ENCODE measurements at regions not wholly inside any gene's neighbourhood (a gene's known extent, or its start where the extent isn't known, plus 50 kb on each side); places are given as distances from the start of the nearest gene placed in this dataset.

DNA sequence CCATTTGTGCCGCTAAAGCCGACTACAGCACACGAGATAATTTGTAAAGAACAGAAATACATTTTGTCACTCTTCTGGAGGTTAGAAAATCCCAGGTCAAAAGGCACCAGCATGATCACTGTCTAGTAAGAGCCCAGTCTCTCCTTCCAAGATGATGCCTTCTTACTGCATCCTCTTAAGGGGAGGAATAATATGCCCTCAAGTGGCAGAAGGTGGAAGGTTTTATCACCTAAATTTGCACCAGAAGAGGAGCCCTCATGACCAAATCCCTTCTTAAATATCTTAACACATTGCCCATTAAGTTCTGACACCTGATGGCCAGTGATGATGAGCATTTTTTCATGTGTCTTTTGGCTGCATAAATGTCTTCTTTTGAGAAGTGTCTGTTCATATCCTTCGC, 326.7 kb upstream of the RGS18 start:
- Histone ChIP-seq H3K4me3 (ENCODE audit: low read depth, low read length) (no peak overlapping the region), H3K4me1 (ENCODE audit: insufficient read depth) (no peaks in the 10 kb centered on the region), H3K27ac (ENCODE audit: low read depth) (no peak overlapping the region), H3K36me3 (ENCODE audit: insufficient read depth) (no peaks in the 10 kb centered on the region)
- WGBS = 73% methylated on average over 4 of the region's 4 CpGs
- no peak for DNase-seq (ENCODE audit: extremely low spot score)

DNA sequence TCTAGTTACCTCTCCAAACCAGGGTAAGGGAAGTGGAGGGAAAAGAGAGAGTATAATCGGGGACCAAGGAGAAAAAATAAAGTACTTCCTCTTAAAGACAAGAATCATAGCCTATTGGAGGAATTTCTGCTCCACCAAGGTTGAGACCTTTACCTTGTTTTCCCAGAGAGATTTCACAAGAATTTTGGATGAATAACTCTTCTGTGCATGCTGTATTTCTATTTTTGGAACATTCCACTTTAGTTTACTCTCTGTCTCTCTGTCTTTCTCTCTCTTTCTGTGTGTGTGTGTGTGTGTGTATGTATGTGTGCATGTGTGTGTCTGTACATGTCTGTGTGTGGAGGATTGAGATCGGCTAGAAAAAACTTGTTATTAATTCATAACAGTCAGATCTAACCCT, 318.4 kb upstream of the RGS18 start:
- 73% methylated on average over 2 of the region's 2 CpGs for WGBS
- no peaks in the 10 kb centered on the region for H3K36me3 ChIP-seq (ENCODE audit: insufficient read depth)
- no peaks in the 10 kb centered on the region for H3K4me1 ChIP-seq (ENCODE audit: insufficient read depth)
- DNase-seq (ENCODE audit: extremely low spot score) = no peak
- no peak overlapping the region for H3K27ac ChIP-seq (ENCODE audit: low read depth)
- H3K4me3 ChIP-seq (ENCODE audit: low read depth, low read length) = no peak overlapping the region

DNA sequence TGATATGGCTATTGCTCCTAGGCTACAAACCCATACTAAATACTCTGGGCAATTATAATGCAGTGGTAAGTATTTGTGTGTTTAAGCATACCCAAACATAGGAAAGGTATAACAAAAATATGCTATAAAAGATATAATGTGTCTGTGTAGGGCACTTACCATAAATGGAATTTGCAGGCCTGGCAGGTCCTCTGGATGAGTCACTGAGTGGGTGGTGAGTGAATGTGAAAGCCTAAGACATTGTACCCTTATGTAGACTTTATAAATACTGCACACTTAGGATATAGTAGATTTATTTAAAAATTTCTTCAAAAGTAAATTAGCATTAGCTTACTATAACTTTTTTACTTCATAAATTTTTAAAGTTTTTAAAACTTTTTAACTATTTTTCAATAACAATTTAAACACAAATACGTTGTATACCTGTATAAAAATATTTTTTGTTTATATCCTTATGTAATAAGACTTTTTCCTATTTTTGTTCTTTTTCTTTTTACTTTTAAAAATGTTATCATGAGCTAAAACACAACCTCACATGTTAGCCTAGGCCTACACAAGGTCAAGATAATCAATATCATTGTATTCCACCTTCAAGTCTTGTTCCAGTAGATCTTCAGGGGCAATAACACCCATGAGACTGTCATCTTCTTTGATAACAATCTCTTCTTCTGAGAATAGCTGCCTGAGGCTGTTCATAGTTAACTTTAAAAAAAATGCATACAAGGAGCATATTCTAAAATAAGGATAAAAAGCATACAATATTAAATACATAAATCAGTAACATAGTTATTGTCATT, 306.3 kb upstream of the RGS18 start:
- Histone ChIP-seq H3K36me3 (ENCODE audit: insufficient read depth) (no peaks in the 10 kb centered on the region), H3K4me1 (ENCODE audit: insufficient read depth) (no peaks in the 10 kb centered on the region), H3K27ac (ENCODE audit: low read depth) (no peak overlapping the region), H3K4me3 (ENCODE audit: low read depth, low read length) (no peak overlapping the region)
- WGBS = 94% methylated on average over 1 of the region's 1 CpG
- no peak for DNase-seq (ENCODE audit: extremely low spot score)

DNA sequence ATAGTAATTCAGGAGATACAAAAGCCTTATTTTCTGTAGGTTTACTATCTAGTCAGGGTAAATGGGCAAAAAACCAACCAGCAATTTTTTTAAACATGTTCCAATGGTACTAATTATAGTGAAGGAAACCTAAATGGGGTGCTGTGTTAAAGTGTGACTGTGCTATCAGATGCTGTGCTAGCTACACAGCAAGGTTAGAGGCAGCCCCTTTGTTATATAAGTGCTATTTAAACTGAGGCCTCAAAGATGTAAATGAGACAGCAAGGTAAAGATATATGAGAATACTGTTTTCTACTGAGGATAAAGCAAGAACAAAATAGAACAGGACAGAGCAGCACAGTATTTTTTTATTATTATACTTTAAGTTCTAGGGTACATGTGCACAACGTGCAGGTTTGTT, 305.4 kb upstream of the RGS18 start:
- DNase-seq (ENCODE audit: extremely low spot score) = no peak
- H3K4me1 ChIP-seq (ENCODE audit: insufficient read depth) = no peaks in the 10 kb centered on the region
- 90% methylated on average over 1 of the region's 1 CpG for WGBS
- H3K27ac ChIP-seq (ENCODE audit: low read depth) = no peak overlapping the region
- H3K36me3 ChIP-seq (ENCODE audit: insufficient read depth) = no peaks in the 10 kb centered on the region
- no peak overlapping the region for H3K4me3 ChIP-seq (ENCODE audit: low read depth, low read length)

DNA sequence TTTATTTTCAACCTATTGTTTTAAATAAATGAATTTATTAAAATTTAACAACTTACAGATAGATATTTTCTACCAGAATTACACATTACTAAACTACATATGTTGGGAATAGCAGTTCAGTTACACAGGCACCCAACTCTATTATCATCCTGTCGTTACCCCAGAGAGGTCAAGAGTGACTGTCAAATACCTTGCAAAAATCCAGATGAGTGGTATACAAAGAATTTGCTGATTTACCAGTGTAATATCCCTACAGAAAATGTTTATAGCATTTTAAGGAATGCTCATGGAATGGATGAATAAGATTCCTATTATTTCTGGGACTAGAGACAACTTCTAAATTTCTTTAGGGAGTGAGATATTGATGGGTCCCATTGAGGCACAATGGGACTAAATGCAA, 300.7 kb upstream of the RGS18 start:
- H3K27ac ChIP-seq (ENCODE audit: low read depth) = no peak overlapping the region
- H3K36me3 ChIP-seq (ENCODE audit: insufficient read depth) = no peaks in the 10 kb centered on the region
- H3K4me1 ChIP-seq (ENCODE audit: insufficient read depth) = no peaks in the 10 kb centered on the region
- no peak overlapping the region for H3K4me3 ChIP-seq (ENCODE audit: low read depth, low read length)
- no peak for DNase-seq (ENCODE audit: extremely low spot score)
- 48% methylated on average over 1 of the region's 1 CpG for WGBS

DNA sequence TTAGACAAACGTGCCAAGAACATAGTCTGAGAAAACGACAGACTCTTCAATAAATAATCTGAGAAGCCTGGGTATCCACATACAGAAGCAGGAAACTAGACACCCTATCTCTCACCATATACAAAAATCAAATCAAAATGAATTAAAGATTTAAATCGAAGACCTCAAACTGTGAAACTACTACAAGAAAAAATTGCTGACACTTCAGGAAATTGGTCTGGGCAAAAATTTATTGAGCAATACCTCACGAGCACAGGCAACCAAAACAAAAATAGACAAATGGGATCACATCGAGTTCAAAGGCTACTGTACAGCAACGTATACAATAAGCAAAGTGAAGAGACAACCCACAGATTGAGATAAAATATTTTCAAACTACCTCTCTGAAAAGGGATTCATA, 292.8 kb upstream of the RGS18 start:
- no peak for DNase-seq (ENCODE audit: extremely low spot score)
- WGBS = 80% methylated on average over 6 of the region's 6 CpGs
- Histone ChIP-seq H3K27ac (ENCODE audit: low read depth) (no peak overlapping the region), H3K4me1 (ENCODE audit: insufficient read depth) (no peaks in the 10 kb centered on the region), H3K4me3 (ENCODE audit: low read depth, low read length) (no peak overlapping the region), H3K36me3 (ENCODE audit: insufficient read depth) (no peaks in the 10 kb centered on the region)

DNA sequence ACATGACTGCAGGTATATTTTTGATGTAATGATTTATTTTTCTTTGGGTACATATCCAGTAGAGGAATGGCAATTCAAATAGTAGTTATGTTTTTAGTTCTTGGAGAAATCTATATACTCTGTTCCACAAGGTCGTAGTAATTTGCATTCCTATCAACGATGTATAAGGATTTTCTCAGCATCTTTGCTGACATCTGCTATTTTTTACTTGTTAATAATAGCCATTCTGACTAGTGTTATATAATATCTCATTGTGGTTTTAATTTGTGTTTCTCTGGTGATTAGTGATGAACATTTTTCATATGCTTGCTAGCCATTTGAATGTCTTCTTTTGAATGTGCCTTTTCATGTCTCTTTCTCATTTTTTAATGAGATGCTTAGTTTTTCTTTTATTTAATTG, 292.1 kb upstream of the RGS18 start:
- no peak overlapping the region for H3K4me3 ChIP-seq (ENCODE audit: low read depth, low read length)
- DNase-seq (ENCODE audit: extremely low spot score) = no peak
- WGBS = 95% methylated on average over 2 of the region's 2 CpGs
- H3K36me3 ChIP-seq (ENCODE audit: insufficient read depth) = no peaks in the 10 kb centered on the region
- no peaks in the 10 kb centered on the region for H3K4me1 ChIP-seq (ENCODE audit: insufficient read depth)
- no peak overlapping the region for H3K27ac ChIP-seq (ENCODE audit: low read depth)

DNA sequence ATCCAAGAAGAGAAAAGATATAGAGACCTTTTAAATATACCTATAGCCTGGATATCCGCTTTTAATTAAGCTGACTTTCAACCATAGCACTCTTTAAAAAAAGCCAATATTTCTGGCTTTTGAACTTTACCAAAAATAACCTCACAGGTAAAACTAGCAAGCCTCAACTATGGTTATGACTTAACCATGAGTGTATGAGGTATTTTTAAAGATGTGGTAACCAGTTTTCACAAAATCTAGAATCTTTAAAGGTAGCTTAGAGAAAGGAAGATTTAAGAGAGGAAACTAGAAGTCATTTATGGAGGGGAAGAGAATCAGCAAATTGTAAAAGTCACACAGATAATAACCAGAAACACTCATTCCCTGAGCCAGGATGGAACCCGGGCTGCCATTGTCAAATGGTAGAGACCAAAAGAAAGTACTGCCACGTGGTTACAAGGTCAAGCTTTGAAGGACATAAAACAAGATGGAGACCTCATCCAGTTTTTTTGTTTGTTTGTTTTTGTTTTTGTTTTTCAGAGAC, 288.4 kb upstream of the RGS18 start:
- no peaks in the 10 kb centered on the region for H3K4me1 ChIP-seq (ENCODE audit: insufficient read depth)
- 61% methylated on average over 3 of the region's 3 CpGs for WGBS

DNA sequence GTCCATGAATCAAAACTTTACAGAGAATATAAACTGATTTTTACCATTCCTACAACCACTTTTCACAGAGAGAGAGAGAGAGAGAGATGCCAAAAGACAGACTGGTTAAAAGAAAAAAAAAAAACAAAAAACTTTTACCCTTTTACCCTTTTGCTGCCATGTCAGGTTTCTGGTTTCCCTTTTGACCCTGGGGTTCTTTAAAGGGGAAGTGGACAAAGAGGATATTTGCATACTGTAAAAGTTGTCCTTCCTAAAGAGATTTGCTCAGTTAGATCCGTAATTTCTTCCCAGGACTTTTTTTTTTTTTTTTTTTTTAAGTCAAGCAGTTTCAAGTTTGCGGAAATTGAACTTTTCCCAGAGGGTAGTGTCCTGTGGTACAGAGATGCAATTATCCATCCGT, 287.8 kb upstream of the RGS18 start:
- H3K4me1 ChIP-seq (ENCODE audit: insufficient read depth) = no peaks in the 10 kb centered on the region
- no peaks in the 10 kb centered on the region for H3K36me3 ChIP-seq (ENCODE audit: insufficient read depth)
- WGBS = 91% methylated on average over 3 of the region's 3 CpGs
- DNase-seq (ENCODE audit: extremely low spot score) = no peak
- no peak overlapping the region for H3K27ac ChIP-seq (ENCODE audit: low read depth)
- no peak overlapping the region for H3K4me3 ChIP-seq (ENCODE audit: low read depth, low read length)

More for the DNA sequence above, 288.4 kb upstream of the RGS18 start:
- no peak for DNase-seq (ENCODE audit: extremely low spot score)
- H3K27ac ChIP-seq (ENCODE audit: low read depth) = no peak overlapping the region
- H3K36me3 ChIP-seq (ENCODE audit: insufficient read depth) = no peaks in the 10 kb centered on the region
- no peak overlapping the region for H3K4me3 ChIP-seq (ENCODE audit: low read depth, low read length)

DNA sequence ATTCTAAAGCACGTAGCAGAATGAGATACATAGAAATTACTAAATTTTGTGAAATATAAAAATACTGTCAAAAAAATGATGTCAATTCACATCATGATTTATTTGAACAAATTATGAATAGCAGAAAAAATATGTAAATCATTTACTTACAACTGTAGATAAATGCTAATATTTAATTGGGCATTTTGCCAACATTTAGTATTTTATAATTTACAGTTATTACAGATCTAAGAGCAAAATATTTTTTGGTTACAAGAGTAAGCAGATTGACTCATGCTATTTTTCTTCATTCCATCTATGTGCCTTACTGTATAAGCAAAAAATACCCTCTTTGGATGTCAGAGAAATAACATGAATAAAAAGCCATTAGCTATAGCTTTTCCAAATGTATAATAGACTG, 282.3 kb upstream of the RGS18 start:
- Histone ChIP-seq H3K4me3 (ENCODE audit: low read depth, low read length) (no peak overlapping the region), H3K36me3 (ENCODE audit: insufficient read depth) (no peaks in the 10 kb centered on the region), H3K4me1 (ENCODE audit: insufficient read depth) (no peaks in the 10 kb centered on the region), H3K27ac (ENCODE audit: low read depth) (no peak overlapping the region)
- whole genome bisulfite sequencing = 96% methylated on average over 1 of the region's 1 CpG
- DNase-seq (ENCODE audit: extremely low spot score) = no peak

DNA sequence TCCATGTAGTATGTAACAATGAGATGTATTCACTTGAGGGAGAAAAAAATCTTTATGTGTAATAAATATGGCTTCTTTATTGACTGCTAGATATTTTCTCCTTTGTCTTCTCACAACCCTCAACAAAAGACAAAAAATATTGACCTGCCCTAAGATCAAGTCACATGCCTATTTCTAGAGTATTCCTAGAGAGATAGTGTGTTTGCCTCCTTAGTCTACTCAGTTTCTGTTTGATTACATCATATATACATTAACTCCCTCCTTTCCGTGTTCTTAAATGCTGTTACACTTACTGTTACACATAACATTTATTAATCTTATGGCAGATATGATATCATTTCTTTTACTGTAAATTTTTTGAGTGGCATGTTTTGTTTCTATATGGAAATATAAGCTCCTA, 281.6 kb upstream of the RGS18 start:
- 80% methylated on average over 1 of the region's 1 CpG for WGBS
- DNase-seq (ENCODE audit: extremely low spot score) = no peak
- no peaks in the 10 kb centered on the region for H3K4me1 ChIP-seq (ENCODE audit: insufficient read depth)

DNA sequence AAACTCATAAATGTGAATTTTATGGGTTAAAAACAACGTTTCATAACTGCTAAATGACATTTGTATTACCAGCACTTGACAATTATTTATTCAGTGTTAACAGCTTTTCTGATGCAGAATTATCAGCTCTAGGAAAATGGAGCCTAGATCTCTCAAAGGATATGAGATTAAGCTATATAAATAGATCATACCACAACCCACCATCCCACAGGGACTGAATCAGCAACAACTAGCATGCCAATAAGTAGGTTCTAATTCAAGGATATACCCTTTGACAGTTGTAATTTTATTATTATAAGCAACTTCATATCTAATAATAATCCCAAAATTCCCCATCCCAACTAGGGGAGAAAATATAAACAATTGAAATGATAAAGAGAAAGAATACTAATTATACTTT, 275.4 kb upstream of the RGS18 start:
- Histone ChIP-seq H3K4me1 (ENCODE audit: insufficient read depth) (no peaks in the 10 kb centered on the region), H3K4me3 (ENCODE audit: low read depth, low read length) (no peak overlapping the region), H3K36me3 (ENCODE audit: insufficient read depth) (no peaks in the 10 kb centered on the region), H3K27ac (ENCODE audit: low read depth) (no peak overlapping the region)
- WGBS = 4% methylated on average over 1 of the region's 1 CpG
- DNase-seq (ENCODE audit: extremely low spot score) = no peak

More for the DNA sequence above, 281.6 kb upstream of the RGS18 start:
- Histone ChIP-seq H3K27ac (ENCODE audit: low read depth) (no peak overlapping the region), H3K4me3 (ENCODE audit: low read depth, low read length) (no peak overlapping the region), H3K36me3 (ENCODE audit: insufficient read depth) (no peaks in the 10 kb centered on the region)

DNA sequence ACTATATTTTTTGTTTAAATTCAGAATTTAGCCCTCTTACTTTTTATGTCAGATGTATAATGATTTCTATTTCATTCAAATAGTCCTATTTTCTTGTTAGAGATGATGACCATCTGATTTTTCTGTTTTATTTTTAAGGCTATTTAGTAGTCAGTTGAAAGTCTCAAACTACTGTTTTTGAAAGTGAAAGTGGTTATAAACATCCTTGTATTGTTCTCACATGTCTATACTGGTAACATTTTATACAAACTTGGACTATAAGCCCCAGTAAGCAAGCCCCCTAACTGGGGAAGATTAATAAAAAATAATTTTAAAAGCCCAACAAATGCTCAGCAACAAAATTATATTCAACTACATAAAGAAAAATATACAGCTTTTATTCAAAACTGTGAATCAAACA, 271.3 kb upstream of the RGS18 start:
- DNase-seq (ENCODE audit: extremely low spot score) = no peak
- Histone ChIP-seq H3K4me1 (ENCODE audit: insufficient read depth) (no peaks in the 10 kb centered on the region), H3K36me3 (ENCODE audit: insufficient read depth) (no peaks in the 10 kb centered on the region), H3K27ac (ENCODE audit: low read depth) (no peak overlapping the region), H3K4me3 (ENCODE audit: low read depth, low read length) (no peak overlapping the region)

DNA sequence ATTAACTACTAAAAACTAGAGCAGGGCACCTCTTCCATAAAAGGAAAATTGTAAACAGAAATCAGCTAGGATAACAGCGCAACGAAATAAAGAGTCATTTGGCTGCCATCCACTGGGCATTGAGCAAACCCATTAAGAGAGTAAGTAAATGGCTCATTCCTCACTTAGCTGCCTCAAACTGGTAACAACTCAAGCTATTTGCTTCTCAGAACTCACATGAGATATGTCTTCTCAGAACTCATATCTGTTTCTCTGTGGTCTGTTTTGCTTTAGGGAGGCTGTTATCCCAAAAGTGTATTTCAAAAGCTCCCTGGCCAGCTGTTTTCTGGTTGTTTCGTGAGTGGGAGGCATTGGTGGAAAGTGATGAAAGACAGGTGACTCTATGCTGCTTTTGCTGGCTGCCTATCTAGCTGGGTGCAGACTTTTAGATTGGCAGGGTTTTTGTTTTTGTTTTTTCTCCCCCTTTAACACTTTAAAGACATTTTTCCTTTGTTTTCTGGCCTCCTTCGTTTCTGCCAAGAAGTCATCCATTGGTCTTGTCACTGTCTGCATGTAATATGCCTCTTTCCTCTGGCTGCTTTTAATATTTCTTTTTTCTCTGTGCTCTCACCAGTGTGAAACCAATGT, 269.2 kb upstream of the RGS18 start:
- no peaks in the 10 kb centered on the region for H3K4me1 ChIP-seq (ENCODE audit: insufficient read depth)
- DNase-seq (ENCODE audit: extremely low spot score) = no peak
- no peak overlapping the region for H3K4me3 ChIP-seq (ENCODE audit: low read depth, low read length)
- 45% methylated on average over 4 of the region's 4 CpGs for WGBS
- no peak overlapping the region for H3K27ac ChIP-seq (ENCODE audit: low read depth)
- no peaks in the 10 kb centered on the region for H3K36me3 ChIP-seq (ENCODE audit: insufficient read depth)

Measured in urinary bladder (tissue), 3 donors.